ENCODE measurements at regions not wholly inside any gene's neighbourhood (a gene's known extent, or its start where the extent isn't known, plus 50 kb on each side); places are given as distances from the start of the nearest gene placed in this dataset.
"Not testable (repeated sequence)": the region's sequence is repeated elsewhere in the genome, so short reads cannot be mapped to it uniquely, and the experiment has no call there.

DNA sequence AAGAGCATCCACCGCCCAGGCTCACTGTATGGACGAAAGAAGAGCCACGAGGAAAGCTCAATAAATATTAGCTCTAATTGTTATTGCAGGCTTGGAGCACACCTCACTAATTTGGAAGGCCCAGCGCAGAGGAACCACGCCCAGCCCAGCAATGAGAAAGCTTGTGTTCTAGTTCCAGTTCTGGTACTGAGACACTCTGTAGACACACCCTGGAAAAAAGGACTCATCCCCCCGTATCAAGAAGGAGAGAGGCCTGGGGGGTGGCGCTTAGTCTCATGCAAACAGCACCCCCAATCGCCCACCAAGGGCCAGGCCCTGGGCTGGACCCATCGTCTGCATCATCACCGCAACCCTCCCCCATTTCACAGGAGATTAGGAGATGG lies 156.9 kb downstream of the BMP7 start:
- Histone ChIP-seq H3K9ac (ENCODE audit: extremely low read depth, low read length, poor library complexity, severe bottlenecking) (no peak overlapping the region), H3K4me1 (ENCODE audit: control insufficient read depth, insufficient read depth, low read length) (no peaks in the 10 kb centered on the region), H3K36me3 (ENCODE audit: control insufficient read depth, insufficient read depth, low read length) (no peaks in the 10 kb centered on the region), H3K4me3 (ENCODE audit: low read length) (no peak overlapping the region), H3K27ac (ENCODE audit: low read depth, low read length) (no peak overlapping the region), H3K9me3 (ENCODE audit: control insufficient read depth, low read length) (no peaks in the 10 kb centered on the region), H3K27me3 (ENCODE audit: control insufficient read depth, insufficient read depth, low read length, poor library complexity, severe bottlenecking) (no peaks in the 10 kb centered on the region)
- Mint-ChIP-seq H3K27me3 (ENCODE audit: insufficient read depth) (peaks cover 13% of the 10 kb centered on the region), H3K4me1 (peaks cover 5% of the 10 kb centered on the region), H3K9me3 (no peaks in the 10 kb centered on the region), H3K27ac (no peak overlapping the region), H3K4me3 (no peak overlapping the region), H3K36me3 (ENCODE audit: low read depth) (no peaks in the 10 kb centered on the region)
- TF ChIP-seq, protein P1, sequence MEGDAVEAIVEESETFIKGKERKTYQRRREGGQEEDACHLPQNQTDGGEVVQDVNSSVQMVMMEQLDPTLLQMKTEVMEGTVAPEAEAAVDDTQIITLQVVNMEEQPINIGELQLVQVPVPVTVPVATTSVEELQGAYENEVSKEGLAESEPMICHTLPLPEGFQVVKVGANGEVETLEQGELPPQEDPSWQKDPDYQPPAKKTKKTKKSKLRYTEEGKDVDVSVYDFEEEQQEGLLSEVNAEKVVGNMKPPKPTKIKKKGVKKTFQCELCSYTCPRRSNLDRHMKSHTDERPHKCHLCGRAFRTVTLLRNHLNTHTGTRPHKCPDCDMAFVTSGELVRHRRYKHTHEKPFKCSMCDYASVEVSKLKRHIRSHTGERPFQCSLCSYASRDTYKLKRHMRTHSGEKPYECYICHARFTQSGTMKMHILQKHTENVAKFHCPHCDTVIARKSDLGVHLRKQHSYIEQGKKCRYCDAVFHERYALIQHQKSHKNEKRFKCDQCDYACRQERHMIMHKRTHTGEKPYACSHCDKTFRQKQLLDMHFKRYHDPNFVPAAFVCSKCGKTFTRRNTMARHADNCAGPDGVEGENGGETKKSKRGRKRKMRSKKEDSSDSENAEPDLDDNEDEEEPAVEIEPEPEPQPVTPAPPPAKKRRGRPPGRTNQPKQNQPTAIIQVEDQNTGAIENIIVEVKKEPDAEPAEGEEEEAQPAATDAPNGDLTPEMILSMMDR (conservative IDR thresholded peaks at IDR 0.05): no peak
- DNase-seq: no peak
- WGBS, 2 experiments (ENCODE audit: insufficient coverage in 1 of 2, insufficient read length in 1 of 2): 96 to 97% methylated on average over 4 to 10 of the region's 10 CpGs

DNA sequence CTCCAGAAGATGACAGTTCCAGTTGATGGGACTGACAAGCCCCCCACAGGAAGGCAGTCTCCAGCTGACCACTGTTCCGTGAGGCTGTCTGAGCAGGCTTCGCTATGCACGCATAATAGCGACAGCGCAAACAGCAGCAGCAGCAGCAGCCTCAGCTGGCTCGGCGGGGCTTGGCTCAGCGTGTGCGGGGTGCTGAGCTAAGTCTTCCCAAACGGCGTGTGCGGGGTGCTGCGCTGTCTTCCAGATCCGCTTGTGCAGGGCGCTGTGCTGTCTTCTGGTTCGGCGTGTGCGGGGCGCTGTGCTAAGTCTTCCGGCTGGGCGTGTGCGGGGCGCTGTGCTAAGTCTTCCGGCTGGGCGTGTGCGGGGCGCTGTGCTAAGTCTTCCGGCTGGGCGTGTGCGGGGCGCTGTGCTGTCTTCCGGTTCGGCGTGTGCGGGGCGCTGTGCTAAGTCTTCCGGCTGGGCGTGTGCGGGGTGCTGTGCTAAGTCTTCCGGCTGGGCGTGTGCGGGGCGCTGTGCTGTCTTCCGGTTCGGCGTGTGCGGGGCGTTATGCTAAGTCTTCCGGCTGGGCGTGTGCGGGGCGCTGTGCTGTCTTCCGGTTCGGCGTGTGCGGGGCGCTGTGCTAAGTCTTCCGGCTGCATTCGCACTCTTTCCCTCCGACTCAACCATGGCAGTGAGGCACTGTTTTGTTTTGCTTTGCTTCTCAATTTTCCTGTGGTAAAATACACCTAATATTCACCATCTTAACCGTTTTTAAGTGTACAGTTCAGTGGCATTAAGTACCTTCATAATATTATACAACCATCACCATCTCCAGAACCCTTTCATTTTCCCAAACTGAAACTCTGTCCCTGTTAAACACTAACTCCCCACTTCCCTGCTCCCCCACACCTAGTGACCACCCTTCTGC lies 156.1 kb downstream of the BMP7 start:
- not testable (repeated sequence) for H3K9me3 ChIP-seq (ENCODE audit: control insufficient read depth, low read length); H3K4me3 ChIP-seq (ENCODE audit: low read length); H3K4me1 ChIP-seq (ENCODE audit: control insufficient read depth, insufficient read depth, low read length); DNase-seq; H3K27me3 ChIP-seq (ENCODE audit: control insufficient read depth, insufficient read depth, low read length, poor library complexity, severe bottlenecking); H3K36me3 ChIP-seq (ENCODE audit: control insufficient read depth, insufficient read depth, low read length); H3K9ac ChIP-seq (ENCODE audit: extremely low read depth, low read length, poor library complexity, severe bottlenecking); H3K36me3 Mint-ChIP-seq (ENCODE audit: low read depth); H3K27ac Mint-ChIP-seq; H3K4me1 Mint-ChIP-seq; H3K27me3 Mint-ChIP-seq (ENCODE audit: insufficient read depth); H3K4me3 Mint-ChIP-seq; H3K9me3 Mint-ChIP-seq; H3K27ac ChIP-seq (ENCODE audit: low read depth, low read length)
- 95 to 96% methylated on average over 31 to 49 of the region's 61 CpGs for WGBS, 2 experiments (ENCODE audit: insufficient coverage in 1 of 2, insufficient read length in 1 of 2)

DNA sequence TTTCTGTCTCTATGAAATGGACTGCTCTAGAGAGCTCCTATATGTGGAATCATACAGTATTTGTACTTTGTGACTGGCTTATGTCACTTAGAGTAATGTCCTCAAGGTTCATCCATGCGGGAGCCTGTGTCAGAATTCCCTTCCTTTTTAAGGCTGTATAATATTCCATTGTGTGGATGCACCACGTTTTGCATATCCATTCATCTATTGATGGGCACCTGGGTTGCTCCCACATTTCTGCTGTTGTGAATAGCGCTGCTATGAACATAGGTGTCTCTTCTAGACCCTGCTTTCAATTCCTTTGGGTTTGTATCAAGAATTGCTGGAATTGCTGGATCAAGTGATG lies 155.4 kb downstream of the BMP7 start:
- H3K9ac ChIP-seq (ENCODE audit: extremely low read depth, low read length, poor library complexity, severe bottlenecking): no peak overlapping the region
- H3K4me1 ChIP-seq (ENCODE audit: control insufficient read depth, insufficient read depth, low read length): no peaks in the 10 kb centered on the region
- WGBS, 2 experiments (ENCODE audit: insufficient coverage in 1 of 2, insufficient read length in 1 of 2): 88 to 93% methylated on average over 3 of the region's 3 CpGs
- Mint-ChIP-seq H3K9me3 (no peaks in the 10 kb centered on the region), H3K4me1 (peaks cover 5% of the 10 kb centered on the region), H3K27me3 (ENCODE audit: insufficient read depth) (peaks cover 8% of the 10 kb centered on the region), H3K36me3 (ENCODE audit: low read depth) (no peaks in the 10 kb centered on the region), H3K27ac (no peak overlapping the region), H3K4me3 (no peak overlapping the region)
- TF ChIP-seq, protein P1 (conservative IDR thresholded peaks at IDR 0.05): no peak
- DNase-seq: no peak
- H3K27ac ChIP-seq (ENCODE audit: low read depth, low read length): no peak overlapping the region
- H3K27me3 ChIP-seq (ENCODE audit: control insufficient read depth, insufficient read depth, low read length, poor library complexity, severe bottlenecking): no peaks in the 10 kb centered on the region
- no peaks in the 10 kb centered on the region for H3K9me3 ChIP-seq (ENCODE audit: control insufficient read depth, low read length)
- no peak overlapping the region for H3K4me3 ChIP-seq (ENCODE audit: low read length)
- no peaks in the 10 kb centered on the region for H3K36me3 ChIP-seq (ENCODE audit: control insufficient read depth, insufficient read depth, low read length)

All from endodermal cell (in vitro differentiated cells).